ENCODE measurements at regions not wholly inside any gene's neighbourhood (a gene's known extent, or its start where the extent isn't known, plus 50 kb on each side); places are given as distances from the start of the nearest gene placed in this dataset.

DNA sequence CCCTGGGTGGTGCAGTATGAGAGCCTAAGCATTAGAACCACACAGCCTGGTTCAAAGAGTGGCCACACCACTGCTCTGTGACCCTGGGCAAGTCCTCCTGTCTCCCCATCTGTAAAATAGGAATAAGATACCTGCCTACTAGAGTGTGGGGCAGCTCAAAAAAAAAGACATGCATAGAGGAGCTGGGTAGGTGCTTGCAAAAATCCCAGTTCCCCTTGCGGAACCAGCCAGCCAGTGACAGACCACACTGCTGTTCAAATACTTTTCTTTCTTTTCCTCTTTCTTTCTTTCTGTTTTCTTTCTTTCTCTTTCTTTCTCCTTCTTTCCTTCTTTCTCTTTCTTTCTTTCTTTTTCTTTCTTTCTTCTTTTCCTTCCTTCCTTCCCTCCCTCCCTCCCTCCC, 63.0 kb upstream of the TRIM2 start:
- H4K20me1 ChIP-seq (ENCODE audit: control insufficient read depth, extremely low read depth, insufficient read depth, low read length) = no peaks in the 10 kb centered on the region
- no peak overlapping the region for H3K9ac ChIP-seq (ENCODE audit: insufficient read depth, low read length)
- no peak for DNase-seq (ENCODE audit: low read depth in 2 of 2)
- no peak overlapping the region for H3K4me3 ChIP-seq (replicated peaks in 1 of 4; ENCODE audit: control extremely low read depth in 1 of 4, insufficient read depth in 1 of 4, low read depth in 3 of 4, low read length in 4 of 4)
- no peaks in the 10 kb centered on the region for H3K79me2 ChIP-seq (ENCODE audit: control insufficient read depth, insufficient read depth, low read length)
- H3K27ac ChIP-seq (ENCODE audit: insufficient read depth, low read length) = no peak overlapping the region
- no peak overlapping the region for H2AFZ ChIP-seq (ENCODE audit: low read length)
- H3K36me3 ChIP-seq (ENCODE audit: control insufficient read depth, insufficient read depth, low read length) = no peaks in the 10 kb centered on the region
- TF ChIP-seq, protein P1, sequence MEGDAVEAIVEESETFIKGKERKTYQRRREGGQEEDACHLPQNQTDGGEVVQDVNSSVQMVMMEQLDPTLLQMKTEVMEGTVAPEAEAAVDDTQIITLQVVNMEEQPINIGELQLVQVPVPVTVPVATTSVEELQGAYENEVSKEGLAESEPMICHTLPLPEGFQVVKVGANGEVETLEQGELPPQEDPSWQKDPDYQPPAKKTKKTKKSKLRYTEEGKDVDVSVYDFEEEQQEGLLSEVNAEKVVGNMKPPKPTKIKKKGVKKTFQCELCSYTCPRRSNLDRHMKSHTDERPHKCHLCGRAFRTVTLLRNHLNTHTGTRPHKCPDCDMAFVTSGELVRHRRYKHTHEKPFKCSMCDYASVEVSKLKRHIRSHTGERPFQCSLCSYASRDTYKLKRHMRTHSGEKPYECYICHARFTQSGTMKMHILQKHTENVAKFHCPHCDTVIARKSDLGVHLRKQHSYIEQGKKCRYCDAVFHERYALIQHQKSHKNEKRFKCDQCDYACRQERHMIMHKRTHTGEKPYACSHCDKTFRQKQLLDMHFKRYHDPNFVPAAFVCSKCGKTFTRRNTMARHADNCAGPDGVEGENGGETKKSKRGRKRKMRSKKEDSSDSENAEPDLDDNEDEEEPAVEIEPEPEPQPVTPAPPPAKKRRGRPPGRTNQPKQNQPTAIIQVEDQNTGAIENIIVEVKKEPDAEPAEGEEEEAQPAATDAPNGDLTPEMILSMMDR (conservative IDR thresholded peaks at IDR 0.05 in 1 of 2, IDR thresholded peaks at IDR 0.05 in 1 of 2; ENCODE audit: low read depth in 1 of 2, low read length in 2 of 2) = no peak
- TF ChIP-seq EZH2 (IDR thresholded peaks at IDR 0.05; ENCODE audit: low read length, missing control alignments) = no peak
- no peaks in the 10 kb centered on the region for H3K27me3 ChIP-seq (ENCODE audit: control insufficient read depth, insufficient read depth, low read length)
- H3K4me1 ChIP-seq (ENCODE audit: control insufficient read depth, extremely low read depth, insufficient read depth, low read length) = peaks cover 8% of the 10 kb centered on the region
- H3K4me2 ChIP-seq (ENCODE audit: extremely low read depth, insufficient read depth, low read length) = no peak overlapping the region
- no peaks in the 10 kb centered on the region for H3K9me3 ChIP-seq (ENCODE audit: control insufficient read depth, insufficient read depth, low read depth, low read length)

DNA sequence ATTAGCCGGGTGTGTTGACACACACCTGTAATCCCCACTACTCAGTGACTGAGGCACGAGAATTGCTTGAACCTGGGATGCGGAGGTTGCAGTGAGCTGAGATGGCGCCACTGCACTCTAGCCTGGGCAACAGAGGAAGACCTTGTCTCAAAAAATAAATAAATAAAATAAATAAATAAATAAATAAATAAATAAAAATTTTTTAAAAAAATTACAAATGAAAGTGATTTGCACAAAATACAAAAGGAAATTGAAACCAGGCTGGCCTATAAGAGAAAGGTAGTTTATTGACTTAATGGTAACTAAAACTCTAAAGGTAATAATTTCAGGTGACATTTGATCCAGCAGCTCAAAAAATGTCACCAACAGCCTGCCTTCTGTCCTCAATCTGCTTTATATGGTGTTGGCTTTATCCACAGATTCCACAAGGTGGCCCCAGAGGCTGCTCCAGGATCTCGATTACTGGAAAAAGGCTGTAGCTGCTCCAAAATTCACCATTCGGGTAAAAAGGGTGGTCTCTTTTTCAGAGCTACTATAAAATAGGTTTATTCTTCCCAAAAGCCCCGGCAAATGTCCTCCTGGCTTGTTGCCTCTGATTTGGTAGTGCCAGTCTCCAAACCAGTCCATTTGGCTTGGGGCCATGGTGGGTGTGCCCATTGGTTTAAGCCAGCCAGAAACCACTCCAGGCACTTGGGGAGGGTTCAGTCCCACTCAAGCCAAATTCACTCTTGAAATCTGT, 61.4 kb upstream of the TRIM2 start:
- Histone ChIP-seq H3K4me2 (ENCODE audit: extremely low read depth, insufficient read depth, low read length) (peak overlapping the region; percentile 40), H3K4me3 (replicated peaks in 1 of 4; ENCODE audit: control extremely low read depth in 1 of 4, insufficient read depth in 1 of 4, low read depth in 3 of 4, low read length in 4 of 4) (no peak overlapping the region), H3K9ac (ENCODE audit: insufficient read depth, low read length) (no peak overlapping the region), H4K20me1 (ENCODE audit: control insufficient read depth, extremely low read depth, insufficient read depth, low read length) (no peaks in the 10 kb centered on the region), H3K27ac (ENCODE audit: insufficient read depth, low read length) (no peak overlapping the region), H3K79me2 (ENCODE audit: control insufficient read depth, insufficient read depth, low read length) (no peaks in the 10 kb centered on the region), H3K27me3 (ENCODE audit: control insufficient read depth, insufficient read depth, low read length) (no peaks in the 10 kb centered on the region), H3K36me3 (ENCODE audit: control insufficient read depth, insufficient read depth, low read length) (no peaks in the 10 kb centered on the region), H3K9me3 (ENCODE audit: control insufficient read depth, insufficient read depth, low read depth, low read length) (no peaks in the 10 kb centered on the region), H2AFZ (ENCODE audit: low read length) (no peak overlapping the region), H3K4me1 (ENCODE audit: control insufficient read depth, extremely low read depth, insufficient read depth, low read length) (peaks cover 8% of the 10 kb centered on the region)
- DNase-seq (ENCODE audit: low read depth in 2 of 2) = peak; percentile 61 to 83
- TF ChIP-seq, protein P1 (conservative IDR thresholded peaks at IDR 0.05 in 1 of 2, IDR thresholded peaks at IDR 0.05 in 1 of 2; ENCODE audit: low read depth in 1 of 2, low read length in 2 of 2) = peak; percentile 89 to 92
- no peak for TF ChIP-seq EZH2 (IDR thresholded peaks at IDR 0.05; ENCODE audit: low read length, missing control alignments)

DNA sequence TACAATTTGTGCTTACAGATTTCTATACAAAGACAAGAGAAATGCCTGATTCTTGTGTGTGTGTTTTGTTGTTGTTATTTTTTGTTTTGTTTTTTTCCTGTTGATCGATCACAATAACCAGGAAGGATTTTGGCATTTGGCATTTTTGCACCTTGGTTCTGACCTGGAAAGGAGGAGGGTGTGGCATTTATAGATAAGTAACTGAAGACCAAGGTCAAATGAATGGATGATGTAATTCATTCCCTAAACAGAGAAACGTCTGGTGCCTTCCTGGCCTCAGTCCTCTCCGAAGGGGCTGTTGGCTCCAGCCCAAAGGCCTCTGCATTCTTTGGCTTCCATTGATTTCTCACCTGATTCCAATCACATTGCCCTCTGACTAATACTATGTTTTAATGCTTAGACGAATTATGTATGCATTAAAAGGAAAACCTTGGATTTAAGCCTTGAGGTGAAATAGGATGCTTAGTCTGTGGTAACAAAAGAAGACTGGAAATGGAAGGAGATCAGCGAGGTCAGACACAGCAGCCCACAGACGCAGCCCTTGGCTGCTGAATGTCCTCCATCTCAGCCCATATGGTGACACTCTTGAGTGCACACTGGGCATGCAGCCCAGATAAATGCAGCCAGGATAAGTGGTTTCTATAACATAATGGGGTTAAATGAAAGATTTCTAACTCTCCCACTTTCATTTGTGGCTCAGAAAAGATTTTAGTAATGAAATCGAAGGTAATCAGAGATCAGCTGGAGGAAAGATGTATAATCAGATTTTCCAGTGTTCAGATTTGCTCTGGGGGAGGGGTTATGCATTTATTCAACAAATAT, 60.5 kb upstream of the TRIM2 start:
- Histone ChIP-seq H3K36me3 (ENCODE audit: control insufficient read depth, insufficient read depth, low read length) (no peaks in the 10 kb centered on the region), H4K20me1 (ENCODE audit: control insufficient read depth, extremely low read depth, insufficient read depth, low read length) (no peaks in the 10 kb centered on the region), H3K9me3 (ENCODE audit: control insufficient read depth, insufficient read depth, low read depth, low read length) (no peaks in the 10 kb centered on the region), H2AFZ (ENCODE audit: low read length) (no peak overlapping the region), H3K79me2 (ENCODE audit: control insufficient read depth, insufficient read depth, low read length) (no peaks in the 10 kb centered on the region), H3K27ac (ENCODE audit: insufficient read depth, low read length) (no peak overlapping the region), H3K27me3 (ENCODE audit: control insufficient read depth, insufficient read depth, low read length) (no peaks in the 10 kb centered on the region), H3K4me1 (ENCODE audit: control insufficient read depth, extremely low read depth, insufficient read depth, low read length) (peaks cover 8% of the 10 kb centered on the region), H3K9ac (ENCODE audit: insufficient read depth, low read length) (no peak overlapping the region), H3K4me3 (replicated peaks in 1 of 4; ENCODE audit: control extremely low read depth in 1 of 4, insufficient read depth in 1 of 4, low read depth in 3 of 4, low read length in 4 of 4) (peak overlapping the region in 1 of 4 experiments; percentile 24), H3K4me2 (ENCODE audit: extremely low read depth, insufficient read depth, low read length) (no peak overlapping the region)
- DNase-seq (ENCODE audit: low read depth in 2 of 2) = peak; percentile 80 to 81
- TF ChIP-seq EZH2 (IDR thresholded peaks at IDR 0.05; ENCODE audit: low read length, missing control alignments) = no peak
- TF ChIP-seq, protein P1 (conservative IDR thresholded peaks at IDR 0.05 in 1 of 2, IDR thresholded peaks at IDR 0.05 in 1 of 2; ENCODE audit: low read depth in 1 of 2, low read length in 2 of 2) = no peak
